ENCODE measurements at regions not wholly inside any gene's neighbourhood (a gene's known extent, or its start where the extent isn't known, plus 50 kb on each side); places are given as distances from the start of the nearest gene placed in this dataset.

- ATAC-seq (ENCODE audit: insufficient read depth, low FRiP score) (no peak), DNase-seq (no peak)
- no peak overlapping the region for H3K4me3 ChIP-seq
- 77 to 78% methylated on average over 7 of the region's 7 CpGs for WGBS, 2 donors
- no peaks in the 10 kb centered on the region for H3K27me3 ChIP-seq (ENCODE audit: control insufficient read depth in 3 of 3, insufficient read depth in 3 of 3, low read length in 2 of 3)
- no peaks in the 10 kb centered on the region for H3K36me3 ChIP-seq (ENCODE audit: control insufficient read depth in 4 of 4, insufficient read depth in 4 of 4, low read length in 4 of 4)
- TF ChIP-seq CTCF (IDR thresholded peaks at IDR 0.05; ENCODE audit: control extremely low read depth, extremely low read depth) = no peak
- H3K4me1 ChIP-seq (ENCODE audit: control insufficient read depth in 5 of 5, insufficient read depth in 5 of 5, low read length in 5 of 5) = peaks cover 0 to 16% (median 8%) of the 10 kb centered on the region in 5 donors
- peak overlapping the region in 1 of 2 donors; percentile 41 for H3K27ac ChIP-seq (ENCODE audit: low read depth in 1 of 2, low read length in 1 of 2)
- no peaks in the 10 kb centered on the region for H3K9me3 ChIP-seq (ENCODE audit: control insufficient read depth in 4 of 4, insufficient read depth in 3 of 4, low read length in 3 of 4)
- H3K9ac ChIP-seq (ENCODE audit: insufficient read depth in 1 of 2, low read length in 2 of 2) = no peak overlapping the region
Measured at GRCh38 chr6:11393713-11394627, 143.6 kb upstream of the TMEM170B start.

- H3K4me3 ChIP-seq = no peak overlapping the region
- TF ChIP-seq CTCF (IDR thresholded peaks at IDR 0.05; ENCODE audit: control extremely low read depth, extremely low read depth) = no peak
- peaks cover 0 to 10% (median 8%) of the 10 kb centered on the region in 5 donors for H3K4me1 ChIP-seq (ENCODE audit: control insufficient read depth in 5 of 5, insufficient read depth in 5 of 5, low read length in 5 of 5)
- H3K27ac ChIP-seq (ENCODE audit: low read depth in 1 of 2, low read length in 1 of 2) = peak overlapping the region in 1 of 2 donors; percentile 72
- DNase-seq = peak; percentile 57 to 81 (median 69)
- no peak overlapping the region for H3K9ac ChIP-seq (ENCODE audit: insufficient read depth in 1 of 2, low read length in 2 of 2)
- WGBS, 2 donors = 33 to 36% methylated on average over 11 of the region's 11 CpGs
- H3K9me3 ChIP-seq (ENCODE audit: control insufficient read depth in 4 of 4, insufficient read depth in 3 of 4, low read length in 3 of 4) = no peaks in the 10 kb centered on the region
- no peaks in the 10 kb centered on the region for H3K27me3 ChIP-seq (ENCODE audit: control insufficient read depth in 3 of 3, insufficient read depth in 3 of 3, low read length in 2 of 3)
- H3K36me3 ChIP-seq (ENCODE audit: control insufficient read depth in 4 of 4, insufficient read depth in 4 of 4, low read length in 4 of 4) = no peaks in the 10 kb centered on the region
- no peak for ATAC-seq (ENCODE audit: insufficient read depth, low FRiP score)
Measured at GRCh38 chr6:11392778-11393507, 144.6 kb upstream of the TMEM170B start.

GRCh38 chr6:11391934-11392777 is 145.4 kb upstream of the TMEM170B start:
- DNase-seq (no peak), ATAC-seq (ENCODE audit: insufficient read depth, low FRiP score) (no peak)
- Histone ChIP-seq H3K27me3 (ENCODE audit: control insufficient read depth in 3 of 3, insufficient read depth in 3 of 3, low read length in 2 of 3) (no peaks in the 10 kb centered on the region), H3K9ac (ENCODE audit: insufficient read depth in 1 of 2, low read length in 2 of 2) (no peak overlapping the region), H3K9me3 (ENCODE audit: control insufficient read depth in 4 of 4, insufficient read depth in 3 of 4, low read length in 3 of 4) (no peaks in the 10 kb centered on the region), H3K4me1 (ENCODE audit: control insufficient read depth in 5 of 5, insufficient read depth in 5 of 5, low read length in 5 of 5) (peaks cover 0 to 10% (median 8%) of the 10 kb centered on the region in 5 donors), H3K4me3 (no peak overlapping the region), H3K27ac (ENCODE audit: low read depth in 1 of 2, low read length in 1 of 2) (peak overlapping the region in 1 of 2 donors; percentile 72), H3K36me3 (ENCODE audit: control insufficient read depth in 4 of 4, insufficient read depth in 4 of 4, low read length in 4 of 4) (no peaks in the 10 kb centered on the region)
- WGBS, 2 donors = 72 to 75% methylated on average over 5 of the region's 5 CpGs
- TF ChIP-seq CTCF (IDR thresholded peaks at IDR 0.05; ENCODE audit: control extremely low read depth, extremely low read depth) = no peak
